ENCODE measurements at regions not wholly inside any gene's neighbourhood (a gene's known extent, or its start where the extent isn't known, plus 50 kb on each side); places are given as distances from the start of the nearest gene placed in this dataset.

DNA sequence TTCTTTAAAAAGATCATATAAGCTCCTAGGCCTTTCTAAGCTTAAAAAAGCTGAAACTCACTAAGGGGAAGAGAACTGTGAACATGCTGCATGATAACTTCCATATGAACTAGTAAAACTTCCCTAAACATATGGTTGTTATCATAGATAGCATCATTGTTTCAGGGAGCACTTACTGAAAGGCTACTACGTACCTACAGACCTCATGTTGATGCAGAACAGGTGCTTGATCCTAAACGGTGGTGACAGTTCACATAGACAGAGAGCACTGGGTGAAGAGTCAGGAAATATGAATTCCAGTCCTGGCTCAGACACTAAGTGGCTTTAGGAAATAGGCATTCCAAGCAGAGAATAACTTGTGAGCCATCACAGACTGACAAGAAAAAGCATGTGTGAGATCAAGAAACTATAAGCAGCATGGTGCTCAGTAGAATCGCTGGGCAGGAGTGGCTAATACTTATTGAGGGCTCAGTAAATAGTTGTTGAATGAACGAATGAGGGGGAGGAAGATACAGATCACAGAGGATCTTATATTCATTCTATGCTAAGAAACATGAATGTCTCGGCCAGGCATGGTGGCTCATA, 78.4 kb upstream of the NUDT4 start:
- Histone ChIP-seq H3K23ac (ENCODE audit: low read depth, low read length) (no peak overlapping the region), H3K36me3 (ENCODE audit: control insufficient read depth, insufficient read depth, low read length) (no peaks in the 10 kb centered on the region), H3K4ac (ENCODE audit: low read depth, low read length) (no peak overlapping the region), H3K79me1 (ENCODE audit: low read depth in 1 of 2, low read length in 2 of 2) (no peaks in the 10 kb centered on the region), H4K91ac (ENCODE audit: insufficient read depth, low read depth, low read length) (no peak overlapping the region), H4K5ac (ENCODE audit: low read depth, low read length) (no peak overlapping the region), H3K4me2 (ENCODE audit: low read depth, low read length) (no peak overlapping the region), H2BK20ac (ENCODE audit: low read depth, low read length) (no peak overlapping the region), H3K27me3 (ENCODE audit: control insufficient read depth, insufficient read depth, low read length) (no peaks in the 10 kb centered on the region), H2AK5ac (ENCODE audit: low read depth, low read length) (no peak overlapping the region), H3K4me1 (ENCODE audit: control insufficient read depth, insufficient read depth, low read length) (peaks cover 3% of the 10 kb centered on the region; the same call in 1 of the 2 replicates), H4K20me1 (ENCODE audit: insufficient read depth, low read length) (no peaks in the 10 kb centered on the region), H3K4me3 (ENCODE audit: insufficient read depth, low read depth, low read length) (no peak overlapping the region), H3K14ac (replicated peaks; ENCODE audit: low read depth, low read length) (no peak overlapping the region), H2BK5ac (ENCODE audit: low read depth, low read length, poor library complexity, severe bottlenecking) (no peak overlapping the region), H3K9me3 (ENCODE audit: control insufficient read depth, insufficient read depth, low read length) (no peaks in the 10 kb centered on the region), H2AK9ac (replicated peaks; ENCODE audit: low read depth, low read length, poor library complexity) (no peak overlapping the region), H3K56ac (ENCODE audit: extremely low read depth, insufficient read depth, low read length) (no peak overlapping the region), H3K18ac (ENCODE audit: low read depth, low read length) (no peak overlapping the region), H3K9ac (ENCODE audit: low read depth, low read length) (no peak overlapping the region), H2BK120ac (ENCODE audit: low read depth, low read length) (no peak overlapping the region), H4K8ac (ENCODE audit: low read depth in 2 of 2, low read length in 2 of 2) (no peak overlapping the region), H3K9me1 (ENCODE audit: insufficient read depth, low read length) (no peaks in the 10 kb centered on the region), H2BK15ac (ENCODE audit: low read depth, low read length) (no peak overlapping the region), H3K27ac (ENCODE audit: insufficient read depth, low read length) (no peak overlapping the region), H2AFZ (replicated peaks; ENCODE audit: low read length, poor library complexity) (no peak overlapping the region)
- 57% methylated on average over 2 of the region's 5 CpGs; no CpG with 5 or more reads in 1 of the 2 experiments for WGBS, 2 experiments (ENCODE audit: extremely low coverage in 2 of 2, insufficient read length in 1 of 2)
- dilution Hi-C loops (cut with HindIII; ENCODE audit: low sequenced_read_pairs, unreplicated experiment) (no loop called here), in situ Hi-C loops (cut with MboI; ENCODE audit: low sequenced_read_pairs) (no loop called here), intact Hi-C loops (cut with micrococcal nuclease) (no loop called here)
- ChIA-PET POLR2A (ENCODE audit: unreplicated experiment) (no interaction called here), CTCF (no interaction called here)
- no TSS peak for BruUV-seq (replicated peaks)
- ATAC-seq (ENCODE audit: low read depth) (no peak), DNase-seq (no peak)
- TF ChIP-seq, protein P1, sequence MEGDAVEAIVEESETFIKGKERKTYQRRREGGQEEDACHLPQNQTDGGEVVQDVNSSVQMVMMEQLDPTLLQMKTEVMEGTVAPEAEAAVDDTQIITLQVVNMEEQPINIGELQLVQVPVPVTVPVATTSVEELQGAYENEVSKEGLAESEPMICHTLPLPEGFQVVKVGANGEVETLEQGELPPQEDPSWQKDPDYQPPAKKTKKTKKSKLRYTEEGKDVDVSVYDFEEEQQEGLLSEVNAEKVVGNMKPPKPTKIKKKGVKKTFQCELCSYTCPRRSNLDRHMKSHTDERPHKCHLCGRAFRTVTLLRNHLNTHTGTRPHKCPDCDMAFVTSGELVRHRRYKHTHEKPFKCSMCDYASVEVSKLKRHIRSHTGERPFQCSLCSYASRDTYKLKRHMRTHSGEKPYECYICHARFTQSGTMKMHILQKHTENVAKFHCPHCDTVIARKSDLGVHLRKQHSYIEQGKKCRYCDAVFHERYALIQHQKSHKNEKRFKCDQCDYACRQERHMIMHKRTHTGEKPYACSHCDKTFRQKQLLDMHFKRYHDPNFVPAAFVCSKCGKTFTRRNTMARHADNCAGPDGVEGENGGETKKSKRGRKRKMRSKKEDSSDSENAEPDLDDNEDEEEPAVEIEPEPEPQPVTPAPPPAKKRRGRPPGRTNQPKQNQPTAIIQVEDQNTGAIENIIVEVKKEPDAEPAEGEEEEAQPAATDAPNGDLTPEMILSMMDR (conservative IDR thresholded peaks at IDR 0.05; ENCODE audit: low read depth, low read length) = no peak
- no peak for TF ChIP-seq MAZ (IDR thresholded peaks at IDR 0.05; ENCODE audit: borderline replicate concordance, low read depth, low read length)
- TF ChIP-seq, protein P2, sequence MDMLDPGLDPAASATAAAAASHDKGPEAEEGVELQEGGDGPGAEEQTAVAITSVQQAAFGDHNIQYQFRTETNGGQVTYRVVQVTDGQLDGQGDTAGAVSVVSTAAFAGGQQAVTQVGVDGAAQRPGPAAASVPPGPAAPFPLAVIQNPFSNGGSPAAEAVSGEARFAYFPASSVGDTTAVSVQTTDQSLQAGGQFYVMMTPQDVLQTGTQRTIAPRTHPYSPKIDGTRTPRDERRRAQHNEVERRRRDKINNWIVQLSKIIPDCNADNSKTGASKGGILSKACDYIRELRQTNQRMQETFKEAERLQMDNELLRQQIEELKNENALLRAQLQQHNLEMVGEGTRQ (IDR thresholded peaks at IDR 0.05; ENCODE audit: low read depth, low read length) = no peak
- no peak for TF ChIP-seq FOS (IDR thresholded peaks at IDR 0.05; ENCODE audit: low read depth, low read length)
- no peak for TF ChIP-seq MXI1 (IDR thresholded peaks at IDR 0.05; ENCODE audit: borderline replicate concordance, low read depth, low read length)
- TF ChIP-seq BHLHE40 (IDR thresholded peaks at IDR 0.05; ENCODE audit: low read depth, low read length) = no peak
- no peak for TF ChIP-seq SMC3 (IDR thresholded peaks at IDR 0.05; ENCODE audit: low read depth, low read length)
- TF ChIP-seq, protein P3, sequence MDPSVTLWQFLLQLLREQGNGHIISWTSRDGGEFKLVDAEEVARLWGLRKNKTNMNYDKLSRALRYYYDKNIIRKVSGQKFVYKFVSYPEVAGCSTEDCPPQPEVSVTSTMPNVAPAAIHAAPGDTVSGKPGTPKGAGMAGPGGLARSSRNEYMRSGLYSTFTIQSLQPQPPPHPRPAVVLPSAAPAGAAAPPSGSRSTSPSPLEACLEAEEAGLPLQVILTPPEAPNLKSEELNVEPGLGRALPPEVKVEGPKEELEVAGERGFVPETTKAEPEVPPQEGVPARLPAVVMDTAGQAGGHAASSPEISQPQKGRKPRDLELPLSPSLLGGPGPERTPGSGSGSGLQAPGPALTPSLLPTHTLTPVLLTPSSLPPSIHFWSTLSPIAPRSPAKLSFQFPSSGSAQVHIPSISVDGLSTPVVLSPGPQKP (IDR thresholded peaks at IDR 0.05; ENCODE audit: borderline replicate concordance, low read depth, low read length) = no peak
- no peak for TF ChIP-seq RAD21 (IDR thresholded peaks at IDR 0.05; ENCODE audit: low read length)
- no peak for TF ChIP-seq RFX5 (IDR thresholded peaks at IDR 0.05; ENCODE audit: low read depth, low read length)
- TF ChIP-seq MAFK (IDR thresholded peaks at IDR 0.05; ENCODE audit: low read depth, low read length) = no peak
- no peak for TF ChIP-seq CHD1 (IDR thresholded peaks at IDR 0.05; ENCODE audit: low read depth, low read length)
- TF ChIP-seq CEBPB (IDR thresholded peaks at IDR 0.05; ENCODE audit: low read depth, low read length) = no peak
- no peak for TF ChIP-seq RCOR1 (IDR thresholded peaks at IDR 0.05; ENCODE audit: insufficient replicate concordance, low read length)
- TF ChIP-seq POLR2A (IDR thresholded peaks at IDR 0.05; ENCODE audit: low read depth, low read length) = no peak
- TF ChIP-seq NFE2L2 (IDR thresholded peaks at IDR 0.05; ENCODE audit: low read depth, low read length) = no peak

All from IMR-90 (cell line).